ENCODE measurements at regions not wholly inside any gene's neighbourhood (a gene's known extent, or its start where the extent isn't known, plus 50 kb on each side); places are given as distances from the start of the nearest gene placed in this dataset.

DNA sequence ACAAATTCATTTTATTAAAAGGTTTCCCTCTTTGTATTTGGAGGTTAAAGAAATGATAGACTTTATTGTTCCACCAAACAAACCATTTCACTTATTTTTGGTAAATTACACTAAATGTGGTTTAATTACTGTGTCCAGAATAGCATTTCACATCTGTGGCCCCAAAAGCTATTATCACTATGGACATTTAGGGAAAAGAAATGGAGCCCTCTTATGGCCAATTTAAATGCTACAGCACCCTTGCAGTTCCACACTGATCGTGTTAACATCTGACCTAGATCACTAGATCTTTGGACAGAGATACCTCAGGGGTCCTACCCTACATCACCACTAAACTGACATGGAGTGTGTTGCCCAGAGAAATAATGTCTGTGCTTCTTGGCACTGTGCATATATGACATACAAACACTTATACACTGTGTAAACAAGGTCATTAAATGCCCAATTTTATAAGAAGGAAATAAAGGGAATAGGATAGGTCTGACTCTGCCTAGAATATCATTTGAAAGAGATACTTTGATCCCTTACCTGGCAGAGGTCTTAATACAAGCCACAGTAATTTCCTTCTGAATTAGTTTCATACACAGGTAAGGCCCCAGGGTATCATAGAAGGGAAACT, 163.9 kb downstream of the KDR start:
- no peak overlapping the region for H3K27ac ChIP-seq
- H3K4me2 ChIP-seq (ENCODE audit: low read length) = no peak overlapping the region
- no peaks in the 10 kb centered on the region for H3K27me3 ChIP-seq (ENCODE audit: control insufficient read depth, insufficient read depth, low read length)
- no peaks in the 10 kb centered on the region for H3K4me1 ChIP-seq
- H3K4me3 ChIP-seq (ENCODE audit: low read depth, low read length) = no peak overlapping the region
- H3K36me3 ChIP-seq (ENCODE audit: control insufficient read depth, insufficient read depth, low read length) = no peaks in the 10 kb centered on the region
- TF ChIP-seq, protein P1, sequence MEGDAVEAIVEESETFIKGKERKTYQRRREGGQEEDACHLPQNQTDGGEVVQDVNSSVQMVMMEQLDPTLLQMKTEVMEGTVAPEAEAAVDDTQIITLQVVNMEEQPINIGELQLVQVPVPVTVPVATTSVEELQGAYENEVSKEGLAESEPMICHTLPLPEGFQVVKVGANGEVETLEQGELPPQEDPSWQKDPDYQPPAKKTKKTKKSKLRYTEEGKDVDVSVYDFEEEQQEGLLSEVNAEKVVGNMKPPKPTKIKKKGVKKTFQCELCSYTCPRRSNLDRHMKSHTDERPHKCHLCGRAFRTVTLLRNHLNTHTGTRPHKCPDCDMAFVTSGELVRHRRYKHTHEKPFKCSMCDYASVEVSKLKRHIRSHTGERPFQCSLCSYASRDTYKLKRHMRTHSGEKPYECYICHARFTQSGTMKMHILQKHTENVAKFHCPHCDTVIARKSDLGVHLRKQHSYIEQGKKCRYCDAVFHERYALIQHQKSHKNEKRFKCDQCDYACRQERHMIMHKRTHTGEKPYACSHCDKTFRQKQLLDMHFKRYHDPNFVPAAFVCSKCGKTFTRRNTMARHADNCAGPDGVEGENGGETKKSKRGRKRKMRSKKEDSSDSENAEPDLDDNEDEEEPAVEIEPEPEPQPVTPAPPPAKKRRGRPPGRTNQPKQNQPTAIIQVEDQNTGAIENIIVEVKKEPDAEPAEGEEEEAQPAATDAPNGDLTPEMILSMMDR (IDR thresholded peaks at IDR 0.05) = no peak
- H3K9ac ChIP-seq = no peak overlapping the region
- no peaks in the 10 kb centered on the region for H3K79me2 ChIP-seq
- H3K9me3 ChIP-seq (ENCODE audit: control insufficient read depth, low read length) = no peaks in the 10 kb centered on the region
- no peak overlapping the region for H2AFZ ChIP-seq

DNA sequence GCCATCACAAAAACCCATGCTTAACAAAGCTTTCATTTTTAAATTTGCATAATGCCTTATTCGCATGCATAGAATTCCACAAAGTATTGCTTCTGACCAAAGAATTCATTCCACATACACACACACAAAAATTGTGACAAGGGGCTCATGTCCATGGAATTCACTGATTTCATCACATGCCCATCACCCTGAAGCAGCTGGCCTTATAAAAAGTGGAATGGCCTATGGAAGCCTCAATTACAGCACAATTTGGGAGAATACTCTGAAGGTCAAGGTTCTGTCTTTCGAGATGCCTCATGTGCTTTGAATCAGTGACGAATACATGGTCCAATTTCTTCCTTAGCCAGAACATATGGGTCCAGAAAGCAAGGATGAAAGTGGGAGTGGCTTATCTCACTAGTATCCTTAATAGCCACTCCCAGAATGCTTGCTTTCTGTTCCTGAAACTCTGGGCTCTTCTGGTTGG, 165.7 kb downstream of the KDR start:
- no peak overlapping the region for H3K27ac ChIP-seq
- H3K4me3 ChIP-seq (ENCODE audit: low read depth, low read length) = no peak overlapping the region
- H3K27me3 ChIP-seq (ENCODE audit: control insufficient read depth, insufficient read depth, low read length) = no peaks in the 10 kb centered on the region
- no peaks in the 10 kb centered on the region for H3K36me3 ChIP-seq (ENCODE audit: control insufficient read depth, insufficient read depth, low read length)
- H3K79me2 ChIP-seq = no peaks in the 10 kb centered on the region
- H3K4me1 ChIP-seq = no peaks in the 10 kb centered on the region
- TF ChIP-seq, protein P1 (IDR thresholded peaks at IDR 0.05) = no peak
- H2AFZ ChIP-seq = no peak overlapping the region
- no peak overlapping the region for H3K9ac ChIP-seq
- no peaks in the 10 kb centered on the region for H3K9me3 ChIP-seq (ENCODE audit: control insufficient read depth, low read length)
- H3K4me2 ChIP-seq (ENCODE audit: low read length) = no peak overlapping the region

DNA sequence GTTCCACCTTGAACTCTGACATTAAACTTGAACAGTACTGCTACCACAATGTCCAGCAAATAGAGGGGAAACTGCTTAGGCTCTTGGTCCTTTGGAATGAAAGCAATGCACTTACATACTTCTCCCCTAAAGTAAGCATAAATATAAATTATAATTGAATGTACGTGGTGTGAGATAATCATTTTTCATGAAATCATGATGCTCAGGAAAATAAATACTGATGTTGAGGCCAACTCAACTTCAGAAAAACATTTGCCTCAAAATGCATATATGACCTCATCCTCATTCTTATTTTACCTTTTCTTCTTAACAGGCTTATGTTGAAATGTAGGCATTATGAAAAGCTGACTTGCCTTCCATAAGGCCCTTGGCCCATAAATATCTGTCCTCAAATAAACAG, 166.3 kb downstream of the KDR start:
- H3K27ac ChIP-seq = no peak overlapping the region
- no peak overlapping the region for H2AFZ ChIP-seq

DNA sequence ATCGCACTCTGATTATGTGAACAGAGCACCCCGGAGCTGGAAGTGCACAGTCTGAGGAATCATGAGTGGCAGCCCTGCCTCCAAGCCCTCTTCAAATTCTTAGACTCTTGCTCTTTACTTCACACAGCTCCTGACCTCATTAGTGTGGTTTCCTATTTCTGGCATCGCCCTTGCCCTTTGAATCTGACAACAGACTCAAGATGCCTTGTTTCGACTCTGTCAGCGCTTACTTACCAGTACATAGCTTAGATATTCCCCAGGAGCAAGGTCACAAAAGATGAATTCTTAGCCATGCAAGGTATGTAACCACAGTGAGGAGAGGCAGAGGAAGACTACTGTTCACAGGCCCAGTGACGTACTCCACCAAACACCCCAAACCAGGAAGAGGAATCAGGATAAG, 167.2 kb downstream of the KDR start:
- H3K4me3 ChIP-seq (ENCODE audit: low read depth, low read length) = no peak overlapping the region
- no peaks in the 10 kb centered on the region for H3K9me3 ChIP-seq (ENCODE audit: control insufficient read depth, low read length)
- TF ChIP-seq, protein P1 (IDR thresholded peaks at IDR 0.05) = no peak
- no peak overlapping the region for H3K9ac ChIP-seq
- no peaks in the 10 kb centered on the region for H3K27me3 ChIP-seq (ENCODE audit: control insufficient read depth, insufficient read depth, low read length)
- no peaks in the 10 kb centered on the region for H3K36me3 ChIP-seq (ENCODE audit: control insufficient read depth, insufficient read depth, low read length)
- H3K79me2 ChIP-seq = no peaks in the 10 kb centered on the region
- H3K4me1 ChIP-seq = no peaks in the 10 kb centered on the region
- no peak overlapping the region for H3K27ac ChIP-seq
- no peak overlapping the region for H2AFZ ChIP-seq
- no peak overlapping the region for H3K4me2 ChIP-seq (ENCODE audit: low read length)

More for the DNA sequence above, 166.3 kb downstream of the KDR start:
- Histone ChIP-seq H3K4me2 (ENCODE audit: low read length) (no peak overlapping the region), H3K4me1 (no peaks in the 10 kb centered on the region), H3K27me3 (ENCODE audit: control insufficient read depth, insufficient read depth, low read length) (no peaks in the 10 kb centered on the region), H3K36me3 (ENCODE audit: control insufficient read depth, insufficient read depth, low read length) (no peaks in the 10 kb centered on the region), H3K79me2 (no peaks in the 10 kb centered on the region), H3K9ac (no peak overlapping the region), H3K4me3 (ENCODE audit: low read depth, low read length) (no peak overlapping the region), H3K9me3 (ENCODE audit: control insufficient read depth, low read length) (no peaks in the 10 kb centered on the region)
- TF ChIP-seq, protein P1 (IDR thresholded peaks at IDR 0.05) = no peak

Data from parathyroid adenoma (tissue), 2 donors.